Neutrophil (primary cell): ENCODE measurements at regions not wholly inside any gene's neighbourhood (a gene's known extent, or its start where the extent isn't known, plus 50 kb on each side); places are given as distances from the start of the nearest gene placed in this dataset.

ENCODE experiments used
- H3K27ac ChIP-seq: fragments of 200-600 bp; sonication (generic); 2 replicates; pipeline ENCODE4 v1.5.1; 2016; ENCODE audit warnings: mild to moderate bottlenecking, moderate library complexity
- H3K27me3 ChIP-seq: fragments of 200-600 bp; sonication (generic); 2 replicates; pipeline ENCODE4 v1.6.0; 2016; ENCODE audit warnings: mild to moderate bottlenecking
- H3K36me3 ChIP-seq: fragments of 200-600 bp; sonication (generic); 2 replicates; pipeline ENCODE4 v1.5.1; 2017
- H3K4me1 ChIP-seq, 2 experiments: fragments of 200-600 bp in 1 of 2; sonication (generic) in 1 of 2; 1 replicate in 1 of 2; 2 replicates in 1 of 2; pipeline versions ENCODE4 v1.5.1 to v1.6.1; 2013 to 2016; ENCODE audit warnings: low read depth in 1 of 2, low read length in 1 of 2, mild to moderate bottlenecking in 1 of 2, moderate library complexity in 1 of 2; ENCODE audit not compliant: control insufficient read depth in 1 of 2, insufficient read depth in 1 of 2
- H3K4me3 ChIP-seq, 2 experiments: fragments of 200-600 bp in 1 of 2; sonication (generic) in 1 of 2; 1 replicate in 1 of 2; 2 replicates in 1 of 2; pipeline ENCODE4 v1.5.1; 2013 to 2016; ENCODE audit warnings: low read depth in 1 of 2, low read length in 1 of 2, mild to moderate bottlenecking in 1 of 2, moderate library complexity in 1 of 2
- H3K9me3 ChIP-seq: fragments of 200-600 bp; sonication (generic); 2 replicates; pipeline ENCODE4 v1.5.1; 2016
- TF ChIP-seq, protein P1 (sequence below): fragments of 200-600 bp; sonication (generic); IDR thresholded peaks from 2 replicates; pipeline ENCODE4 v1.5.1; 2016; ENCODE audit warnings: antibody characterized with exemption

DNA sequence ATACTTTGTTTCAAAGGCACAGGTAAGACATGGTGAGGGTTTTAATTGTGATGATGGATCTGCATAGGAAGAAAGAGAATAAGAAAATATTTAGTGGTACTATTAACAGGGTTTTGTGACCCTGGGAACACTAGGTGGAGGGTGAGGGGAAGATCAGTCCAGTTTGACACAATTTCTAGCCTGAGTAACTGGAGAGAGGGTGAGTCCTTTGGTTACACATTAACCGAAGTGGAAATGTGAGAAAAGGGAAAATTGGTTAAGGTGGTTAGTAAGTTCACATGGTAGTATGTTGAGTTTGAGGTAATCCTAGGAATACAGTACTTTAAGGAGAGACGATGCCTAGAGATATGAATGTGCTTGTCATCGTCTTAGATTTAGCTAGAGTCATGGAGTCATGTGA lies 54.8 kb upstream of the POU3F2 start:
- TF ChIP-seq, protein P1, sequence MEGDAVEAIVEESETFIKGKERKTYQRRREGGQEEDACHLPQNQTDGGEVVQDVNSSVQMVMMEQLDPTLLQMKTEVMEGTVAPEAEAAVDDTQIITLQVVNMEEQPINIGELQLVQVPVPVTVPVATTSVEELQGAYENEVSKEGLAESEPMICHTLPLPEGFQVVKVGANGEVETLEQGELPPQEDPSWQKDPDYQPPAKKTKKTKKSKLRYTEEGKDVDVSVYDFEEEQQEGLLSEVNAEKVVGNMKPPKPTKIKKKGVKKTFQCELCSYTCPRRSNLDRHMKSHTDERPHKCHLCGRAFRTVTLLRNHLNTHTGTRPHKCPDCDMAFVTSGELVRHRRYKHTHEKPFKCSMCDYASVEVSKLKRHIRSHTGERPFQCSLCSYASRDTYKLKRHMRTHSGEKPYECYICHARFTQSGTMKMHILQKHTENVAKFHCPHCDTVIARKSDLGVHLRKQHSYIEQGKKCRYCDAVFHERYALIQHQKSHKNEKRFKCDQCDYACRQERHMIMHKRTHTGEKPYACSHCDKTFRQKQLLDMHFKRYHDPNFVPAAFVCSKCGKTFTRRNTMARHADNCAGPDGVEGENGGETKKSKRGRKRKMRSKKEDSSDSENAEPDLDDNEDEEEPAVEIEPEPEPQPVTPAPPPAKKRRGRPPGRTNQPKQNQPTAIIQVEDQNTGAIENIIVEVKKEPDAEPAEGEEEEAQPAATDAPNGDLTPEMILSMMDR: no peak
- Histone ChIP-seq H3K27me3 (peaks cover 23% of the 10 kb centered on the region), H3K4me1 (no peaks in the 10 kb centered on the region), H3K27ac (no peak overlapping the region), H3K36me3 (no peaks in the 10 kb centered on the region), H3K9me3 (no peaks in the 10 kb centered on the region), H3K4me3 (no peak overlapping the region)

DNA sequence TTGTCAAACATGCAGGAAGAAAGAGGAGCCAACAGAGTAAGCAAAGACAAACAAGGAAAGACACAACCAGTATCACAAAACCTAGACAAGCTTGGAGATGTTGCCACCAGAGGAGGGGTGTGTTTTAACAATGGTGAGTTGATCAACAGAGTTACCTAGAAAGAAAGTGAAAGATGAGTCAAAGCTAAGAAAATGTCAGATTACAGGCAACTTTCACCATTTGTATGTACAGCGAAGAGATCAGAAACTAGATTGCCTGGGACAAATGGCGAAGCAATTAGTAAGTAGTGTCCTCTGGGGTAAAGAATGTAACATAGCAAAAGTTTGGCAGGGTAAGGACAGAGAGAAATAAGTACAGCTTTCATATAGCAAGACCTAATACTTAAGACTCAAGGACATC lies 51.6 kb upstream of the POU3F2 start:
- H3K27ac ChIP-seq: no peak overlapping the region
- H3K4me3 ChIP-seq: no peak overlapping the region
- H3K9me3 ChIP-seq: no peaks in the 10 kb centered on the region
- H3K4me1 ChIP-seq: no peaks in the 10 kb centered on the region
- TF ChIP-seq, protein P1: no peak
- no peaks in the 10 kb centered on the region for H3K36me3 ChIP-seq
- peaks cover 27% of the 10 kb centered on the region for H3K27me3 ChIP-seq

DNA sequence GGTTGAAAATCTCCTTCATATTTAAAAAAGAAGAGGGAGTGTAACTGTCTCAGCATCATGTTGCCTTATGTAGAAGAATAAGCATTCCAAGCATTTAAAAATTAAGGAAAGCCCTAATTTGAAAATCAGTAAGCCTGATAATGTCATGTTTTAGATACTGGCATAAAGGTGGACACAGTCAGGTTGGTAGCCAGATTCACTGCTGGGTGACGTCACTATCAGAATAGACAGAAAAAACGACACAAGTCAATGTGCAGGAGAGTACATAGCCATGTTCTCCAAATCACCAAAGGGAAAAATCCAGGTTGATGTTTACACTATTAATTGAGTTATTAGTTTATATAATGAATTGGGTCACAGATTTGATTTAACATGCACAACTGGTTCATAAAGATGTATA lies 50.8 kb upstream of the POU3F2 start:
- H3K4me1 ChIP-seq: no peaks in the 10 kb centered on the region
- peaks cover 35% of the 10 kb centered on the region for H3K27me3 ChIP-seq
- no peaks in the 10 kb centered on the region for H3K36me3 ChIP-seq
- TF ChIP-seq, protein P1: no peak
- H3K9me3 ChIP-seq: no peaks in the 10 kb centered on the region
- no peak overlapping the region for H3K27ac ChIP-seq
- no peak overlapping the region for H3K4me3 ChIP-seq
